Adrenal gland (tissue), 5 donors: ENCODE measurements at regions not wholly inside any gene's neighbourhood (a gene's known extent, or its start where the extent isn't known, plus 50 kb on each side); places are given as distances from the start of the nearest gene placed in this dataset.

ENCODE experiments used
- POLR2A ChIP-seq, 2 donors: fragments of 450-650 bp; IDR thresholded peaks; one replicate each; pipeline ENCODE4 v1.6.1; 2017; ENCODE audit warnings: antibody characterized with exemption in 2 of 2, mild to moderate bottlenecking in 2 of 2, moderate library complexity in 1 of 2
- TF ChIP-seq, protein P1 (sequence below), 6 experiments: fragments of 450-650 bp in 4 of 6; fragments of 200-600 bp in 2 of 6; sonication (generic) in 1 of 6; IDR thresholded peaks; 1 replicate in 5 of 6; 2 replicates in 1 of 6; pipeline versions ENCODE4 v1.5.1 to v1.8.0; 2016 to 2021; ENCODE audit warnings: antibody characterized with exemption in 6 of 6, mild to moderate bottlenecking in 2 of 6, moderate library complexity in 1 of 6
- donor health status: DM: no; HTN: no; CAD: no.

DNA sequence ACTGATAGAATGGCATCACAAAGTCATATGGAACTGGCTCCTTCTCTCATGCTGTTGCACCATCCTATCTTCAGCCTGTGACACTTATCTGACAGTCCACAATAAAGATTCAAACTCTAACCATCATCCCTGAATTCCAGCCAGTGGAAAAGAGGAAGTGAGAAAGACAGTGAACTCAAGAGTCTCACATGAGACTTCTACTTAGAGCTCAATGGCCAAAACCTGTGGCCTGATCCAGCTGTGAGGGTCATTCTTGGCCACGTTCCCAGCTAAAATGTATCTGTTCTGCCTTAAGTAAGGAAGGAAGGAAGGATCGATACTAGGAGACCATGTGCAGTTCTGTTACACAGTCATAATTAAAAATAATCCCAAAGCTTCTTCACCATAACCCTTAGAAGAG lies 73.6 kb downstream of the RND3 start:
- TF ChIP-seq, protein P1, sequence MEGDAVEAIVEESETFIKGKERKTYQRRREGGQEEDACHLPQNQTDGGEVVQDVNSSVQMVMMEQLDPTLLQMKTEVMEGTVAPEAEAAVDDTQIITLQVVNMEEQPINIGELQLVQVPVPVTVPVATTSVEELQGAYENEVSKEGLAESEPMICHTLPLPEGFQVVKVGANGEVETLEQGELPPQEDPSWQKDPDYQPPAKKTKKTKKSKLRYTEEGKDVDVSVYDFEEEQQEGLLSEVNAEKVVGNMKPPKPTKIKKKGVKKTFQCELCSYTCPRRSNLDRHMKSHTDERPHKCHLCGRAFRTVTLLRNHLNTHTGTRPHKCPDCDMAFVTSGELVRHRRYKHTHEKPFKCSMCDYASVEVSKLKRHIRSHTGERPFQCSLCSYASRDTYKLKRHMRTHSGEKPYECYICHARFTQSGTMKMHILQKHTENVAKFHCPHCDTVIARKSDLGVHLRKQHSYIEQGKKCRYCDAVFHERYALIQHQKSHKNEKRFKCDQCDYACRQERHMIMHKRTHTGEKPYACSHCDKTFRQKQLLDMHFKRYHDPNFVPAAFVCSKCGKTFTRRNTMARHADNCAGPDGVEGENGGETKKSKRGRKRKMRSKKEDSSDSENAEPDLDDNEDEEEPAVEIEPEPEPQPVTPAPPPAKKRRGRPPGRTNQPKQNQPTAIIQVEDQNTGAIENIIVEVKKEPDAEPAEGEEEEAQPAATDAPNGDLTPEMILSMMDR (IDR thresholded peaks at IDR 0.05): no peak
- no peak for TF ChIP-seq POLR2A (IDR thresholded peaks at IDR 0.05)
